GM23338 (cell line): ENCODE measurements at regions not wholly inside any gene's neighbourhood (a gene's known extent, or its start where the extent isn't known, plus 50 kb on each side); places are given as distances from the start of the nearest gene placed in this dataset.

Source experiments
- ATAC-seq: fragments of 200-7000 bp; cut with Tn5 transposase; 3 replicates; pipeline ENCODE4 v1.9.1; 2020
- DNase-seq: peaks from one replicate; pipeline ENCODE4 v3.0.0-alpha.2; 2015; ENCODE audit warnings: low spot score
- H2AFZ ChIP-seq: fragments of 200-600 bp; sonication (generic); 2 replicates; pipeline ENCODE4 v1.8.0; 2016; ENCODE audit warnings: antibody characterized with exemption, mild to moderate bottlenecking, moderate library complexity
- H3F3A ChIP-seq: fragments of 200-600 bp; sonication (generic); replicated peaks from 2 replicates; pipeline ENCODE4 v1.8.0; 2017; ENCODE audit warnings: antibody characterized with exemption, mixed run types, low read depth
- H3K27ac ChIP-seq: fragments of 200-600 bp; sonication (generic); 2 replicates; pipeline ENCODE4 v1.6.1; 2016; ENCODE audit warnings: low read depth
- H3K27me3 ChIP-seq: fragments of 200-600 bp; sonication (generic); 2 replicates; pipeline ENCODE4 v1.8.0; 2016; ENCODE audit warnings: mild to moderate bottlenecking, mixed run types, moderate library complexity; ENCODE audit not compliant: insufficient read depth
- H3K36me3 ChIP-seq: fragments of 200-600 bp; sonication (generic); 2 replicates; pipeline ENCODE4 v1.8.0; 2016; ENCODE audit warnings: mild to moderate bottlenecking; ENCODE audit not compliant: insufficient read depth
- H3K4me1 ChIP-seq: fragments of 200-600 bp; sonication (generic); 2 replicates; pipeline ENCODE4 v1.8.0; 2016; ENCODE audit warnings: mild to moderate bottlenecking, moderate library complexity; ENCODE audit not compliant: insufficient read depth
- H3K4me2 ChIP-seq: fragments of 200-600 bp; sonication (generic); 2 replicates; pipeline ENCODE4 v1.7.1; 2017; ENCODE audit warnings: mixed run types
- H3K4me3 ChIP-seq: fragments of 200-600 bp; sonication (generic); 2 replicates; pipeline ENCODE4 v1.6.1; 2016; ENCODE audit warnings: mixed run types
- H3K79me2 ChIP-seq: fragments of 200-600 bp; sonication (generic); replicated peaks from 2 replicates; pipeline ENCODE4 v1.8.0; 2017; ENCODE audit warnings: mild to moderate bottlenecking; ENCODE audit not compliant: insufficient read depth
- H3K9me2 ChIP-seq: fragments of 200-600 bp; sonication (generic); 2 replicates; pipeline ENCODE4 v1.8.0; 2017; ENCODE audit not compliant: insufficient read depth
- H4K20me1 ChIP-seq: fragments of 200-600 bp; sonication (generic); replicated peaks from 2 replicates; pipeline ENCODE4 v1.8.0; 2017; ENCODE audit warnings: mild to moderate bottlenecking; ENCODE audit not compliant: insufficient read depth
- H3K27ac Mint-ChIP-seq: 2 replicates; pipeline ENCODE4 v1.8.0; 2020; ENCODE audit warnings: inconsistent platforms, mild to moderate bottlenecking, moderate library complexity, mixed read lengths
- H3K27me3 Mint-ChIP-seq: 3 replicates; pipeline ENCODE4 v1.8.0; 2022; ENCODE audit warnings: low read depth, mild to moderate bottlenecking, moderate library complexity, mixed read lengths, inconsistent platforms; ENCODE audit not compliant: insufficient read depth, poor library complexity
- H3K36me3 Mint-ChIP-seq: 3 replicates; pipeline ENCODE4 v1.8.0; 2021; ENCODE audit warnings: low read depth, mild to moderate bottlenecking, inconsistent platforms, moderate library complexity, mixed read lengths
- H3K4me1 Mint-ChIP-seq: 3 replicates; pipeline ENCODE4 v1.8.0; 2020; ENCODE audit warnings: mild to moderate bottlenecking, inconsistent platforms, mixed read lengths
- H3K4me3 Mint-ChIP-seq: 3 replicates; pipeline ENCODE4 v1.8.0; 2021; ENCODE audit warnings: moderate library complexity, mild to moderate bottlenecking, inconsistent platforms, mixed read lengths
- H3K9me3 Mint-ChIP-seq: 3 replicates; pipeline ENCODE4 v1.8.0; 2020; ENCODE audit warnings: moderate library complexity, mild to moderate bottlenecking, inconsistent platforms, mixed read lengths
- EZH2 ChIP-seq: fragments of 200-600 bp; sonication (generic); IDR thresholded peaks from one replicate; pipeline ENCODE4 v1.8.0; 2017; ENCODE audit warnings: antibody characterized with exemption, mild to moderate bottlenecking, low read depth; ENCODE audit not compliant: unreplicated experiment
- EZH2phosphoT487 ChIP-seq: fragments of 200-600 bp; sonication (generic); IDR thresholded peaks from one replicate; pipeline ENCODE4 v1.8.1; 2018; ENCODE audit warnings: antibody characterized with exemption; ENCODE audit not compliant: unreplicated experiment
- JUNB ChIP-seq: IDR thresholded peaks from one replicate; pipeline ENCODE4 v1.6.1; 2016; ENCODE audit warnings: antibody characterized with exemption; ENCODE audit not compliant: unreplicated experiment
- NANOG ChIP-seq: IDR thresholded peaks from 2 replicates; pipeline ENCODE4 v1.6.1; 2016; ENCODE audit warnings: antibody characterized with exemption, borderline replicate concordance
- POLR2AphosphoS5 ChIP-seq: IDR thresholded peaks from 2 replicates; pipeline ENCODE4 v1.6.1; 2016; ENCODE audit warnings: antibody characterized with exemption, low read depth
- TF ChIP-seq, protein P1 (sequence below): IDR thresholded peaks from 2 replicates; pipeline ENCODE4 v1.6.1; 2016; ENCODE audit warnings: antibody characterized with exemption
- TF ChIP-seq, protein P2 (sequence below): fragments of 250-450 bp; sonication (Bioruptor Pico); IDR thresholded peaks from 2 replicates; pipeline ENCODE4 v1.5.0; 2020; ENCODE audit warnings: mild to moderate bottlenecking, moderate library complexity
- TF ChIP-seq, protein P3 (sequence below): IDR thresholded peaks from one replicate; pipeline ENCODE4 v1.6.1; 2018; ENCODE audit warnings: antibody characterized with exemption; ENCODE audit not compliant: unreplicated experiment

DNA sequence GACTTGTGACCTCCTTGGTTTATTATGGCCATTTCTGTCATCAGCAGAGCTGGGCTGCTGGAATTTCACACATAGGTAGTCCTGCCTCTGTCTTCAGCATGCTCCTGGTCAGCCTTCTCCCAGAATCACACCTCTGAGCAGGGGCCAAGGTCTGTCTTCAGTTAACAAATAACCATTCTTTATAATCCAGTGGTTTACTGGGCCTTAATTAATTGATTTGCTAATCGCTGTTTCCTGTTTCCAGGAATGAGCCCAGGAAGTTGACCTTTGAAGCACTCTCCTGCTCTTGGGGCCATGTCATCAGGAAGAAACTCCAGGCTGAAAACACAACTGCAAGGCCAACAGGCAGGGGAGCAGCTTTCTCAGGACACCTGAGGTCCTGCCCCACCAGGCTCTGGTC lies 278.5 kb downstream of the SRBD1 start:
- Histone ChIP-seq H4K20me1 (no peaks in the 10 kb centered on the region), H3K4me1 (no peaks in the 10 kb centered on the region; the same call in 1 of the 2 replicates), H3K79me2 (no peaks in the 10 kb centered on the region), H3K36me3 (no peaks in the 10 kb centered on the region), H3K27me3 (no peaks in the 10 kb centered on the region), H3K27ac (no peak overlapping the region), H3K4me3 (no peak overlapping the region), H3F3A (no peaks in the 10 kb centered on the region), H3K9me2 (peaks cover 24% of the 10 kb centered on the region), H2AFZ (no peak overlapping the region), H3K4me2 (no peak overlapping the region)
- Mint-ChIP-seq H3K4me3 (no peak overlapping the region), H3K27me3 (peaks cover 1% of the 10 kb centered on the region), H3K36me3 (no peaks in the 10 kb centered on the region), H3K9me3 (no peaks in the 10 kb centered on the region; the same call in 2 of the 3 replicates), H3K27ac (no peak overlapping the region), H3K4me1 (peaks cover 17% of the 10 kb centered on the region)
- no peak for ATAC-seq
- DNase-seq: no peak
- TF ChIP-seq, protein P1, sequence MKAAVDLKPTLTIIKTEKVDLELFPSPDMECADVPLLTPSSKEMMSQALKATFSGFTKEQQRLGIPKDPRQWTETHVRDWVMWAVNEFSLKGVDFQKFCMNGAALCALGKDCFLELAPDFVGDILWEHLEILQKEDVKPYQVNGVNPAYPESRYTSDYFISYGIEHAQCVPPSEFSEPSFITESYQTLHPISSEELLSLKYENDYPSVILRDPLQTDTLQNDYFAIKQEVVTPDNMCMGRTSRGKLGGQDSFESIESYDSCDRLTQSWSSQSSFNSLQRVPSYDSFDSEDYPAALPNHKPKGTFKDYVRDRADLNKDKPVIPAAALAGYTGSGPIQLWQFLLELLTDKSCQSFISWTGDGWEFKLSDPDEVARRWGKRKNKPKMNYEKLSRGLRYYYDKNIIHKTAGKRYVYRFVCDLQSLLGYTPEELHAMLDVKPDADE: no peak
- TF ChIP-seq, protein P2, sequence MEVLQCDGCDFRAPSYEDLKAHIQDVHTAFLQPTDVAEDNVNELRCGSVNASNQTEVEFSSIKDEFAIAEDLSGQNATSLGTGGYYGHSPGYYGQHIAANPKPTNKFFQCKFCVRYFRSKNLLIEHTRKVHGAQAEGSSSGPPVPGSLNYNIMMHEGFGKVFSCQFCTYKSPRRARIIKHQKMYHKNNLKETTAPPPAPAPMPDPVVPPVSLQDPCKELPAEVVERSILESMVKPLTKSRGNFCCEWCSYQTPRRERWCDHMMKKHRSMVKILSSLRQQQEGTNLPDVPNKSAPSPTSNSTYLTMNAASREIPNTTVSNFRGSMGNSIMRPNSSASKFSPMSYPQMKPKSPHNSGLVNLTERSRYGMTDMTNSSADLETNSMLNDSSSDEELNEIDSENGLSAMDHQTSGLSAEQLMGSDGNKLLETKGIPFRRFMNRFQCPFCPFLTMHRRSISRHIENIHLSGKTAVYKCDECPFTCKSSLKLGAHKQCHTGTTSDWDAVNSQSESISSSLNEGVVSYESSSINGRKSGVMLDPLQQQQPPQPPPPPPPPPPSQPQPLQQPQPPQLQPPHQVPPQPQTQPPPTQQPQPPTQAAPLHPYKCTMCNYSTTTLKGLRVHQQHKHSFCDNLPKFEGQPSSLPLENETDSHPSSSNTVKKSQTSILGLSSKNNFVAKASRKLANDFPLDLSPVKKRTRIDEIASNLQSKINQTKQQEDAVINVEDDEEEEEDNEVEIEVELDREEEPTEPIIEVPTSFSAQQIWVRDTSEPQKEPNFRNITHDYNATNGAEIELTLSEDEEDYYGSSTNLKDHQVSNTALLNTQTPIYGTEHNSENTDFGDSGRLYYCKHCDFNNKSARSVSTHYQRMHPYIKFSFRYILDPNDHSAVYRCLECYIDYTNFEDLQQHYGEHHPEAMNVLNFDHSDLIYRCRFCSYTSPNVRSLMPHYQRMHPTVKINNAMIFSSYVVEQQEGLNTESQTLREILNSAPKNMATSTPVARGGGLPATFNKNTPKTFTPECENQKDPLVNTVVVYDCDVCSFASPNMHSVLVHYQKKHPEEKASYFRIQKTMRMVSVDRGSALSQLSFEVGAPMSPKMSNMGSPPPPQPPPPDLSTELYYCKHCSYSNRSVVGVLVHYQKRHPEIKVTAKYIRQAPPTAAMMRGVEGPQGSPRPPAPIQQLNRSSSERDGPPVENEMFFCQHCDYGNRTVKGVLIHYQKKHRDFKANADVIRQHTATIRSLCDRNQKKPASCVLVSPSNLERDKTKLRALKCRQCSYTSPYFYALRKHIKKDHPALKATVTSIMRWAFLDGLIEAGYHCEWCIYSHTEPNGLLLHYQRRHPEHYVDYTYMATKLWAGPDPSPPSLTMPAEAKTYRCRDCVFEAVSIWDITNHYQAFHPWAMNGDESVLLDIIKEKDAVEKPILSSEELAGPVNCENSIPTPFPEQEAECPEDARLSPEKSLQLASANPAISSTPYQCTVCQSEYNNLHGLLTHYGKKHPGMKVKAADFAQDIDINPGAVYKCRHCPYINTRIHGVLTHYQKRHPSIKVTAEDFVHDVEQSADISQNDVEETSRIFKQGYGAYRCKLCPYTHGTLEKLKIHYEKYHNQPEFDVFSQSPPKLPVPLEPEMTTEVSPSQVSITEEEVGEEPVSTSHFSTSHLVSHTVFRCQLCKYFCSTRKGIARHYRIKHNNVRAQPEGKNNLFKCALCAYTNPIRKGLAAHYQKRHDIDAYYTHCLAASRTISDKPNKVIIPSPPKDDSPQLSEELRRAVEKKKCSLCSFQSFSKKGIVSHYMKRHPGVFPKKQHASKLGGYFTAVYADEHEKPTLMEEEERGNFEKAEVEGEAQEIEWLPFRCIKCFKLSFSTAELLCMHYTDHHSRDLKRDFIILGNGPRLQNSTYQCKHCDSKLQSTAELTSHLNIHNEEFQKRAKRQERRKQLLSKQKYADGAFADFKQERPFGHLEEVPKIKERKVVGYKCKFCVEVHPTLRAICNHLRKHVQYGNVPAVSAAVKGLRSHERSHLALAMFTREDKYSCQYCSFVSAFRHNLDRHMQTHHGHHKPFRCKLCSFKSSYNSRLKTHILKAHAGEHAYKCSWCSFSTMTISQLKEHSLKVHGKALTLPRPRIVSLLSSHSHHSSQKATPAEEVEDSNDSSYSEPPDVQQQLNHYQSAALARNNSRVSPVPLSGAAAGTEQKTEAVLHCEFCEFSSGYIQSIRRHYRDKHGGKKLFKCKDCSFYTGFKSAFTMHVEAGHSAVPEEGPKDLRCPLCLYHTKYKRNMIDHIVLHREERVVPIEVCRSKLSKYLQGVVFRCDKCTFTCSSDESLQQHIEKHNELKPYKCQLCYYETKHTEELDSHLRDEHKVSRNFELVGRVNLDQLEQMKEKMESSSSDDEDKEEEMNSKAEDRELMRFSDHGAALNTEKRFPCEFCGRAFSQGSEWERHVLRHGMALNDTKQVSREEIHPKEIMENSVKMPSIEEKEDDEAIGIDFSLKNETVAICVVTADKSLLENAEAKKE: no peak
- TF ChIP-seq, protein P3, sequence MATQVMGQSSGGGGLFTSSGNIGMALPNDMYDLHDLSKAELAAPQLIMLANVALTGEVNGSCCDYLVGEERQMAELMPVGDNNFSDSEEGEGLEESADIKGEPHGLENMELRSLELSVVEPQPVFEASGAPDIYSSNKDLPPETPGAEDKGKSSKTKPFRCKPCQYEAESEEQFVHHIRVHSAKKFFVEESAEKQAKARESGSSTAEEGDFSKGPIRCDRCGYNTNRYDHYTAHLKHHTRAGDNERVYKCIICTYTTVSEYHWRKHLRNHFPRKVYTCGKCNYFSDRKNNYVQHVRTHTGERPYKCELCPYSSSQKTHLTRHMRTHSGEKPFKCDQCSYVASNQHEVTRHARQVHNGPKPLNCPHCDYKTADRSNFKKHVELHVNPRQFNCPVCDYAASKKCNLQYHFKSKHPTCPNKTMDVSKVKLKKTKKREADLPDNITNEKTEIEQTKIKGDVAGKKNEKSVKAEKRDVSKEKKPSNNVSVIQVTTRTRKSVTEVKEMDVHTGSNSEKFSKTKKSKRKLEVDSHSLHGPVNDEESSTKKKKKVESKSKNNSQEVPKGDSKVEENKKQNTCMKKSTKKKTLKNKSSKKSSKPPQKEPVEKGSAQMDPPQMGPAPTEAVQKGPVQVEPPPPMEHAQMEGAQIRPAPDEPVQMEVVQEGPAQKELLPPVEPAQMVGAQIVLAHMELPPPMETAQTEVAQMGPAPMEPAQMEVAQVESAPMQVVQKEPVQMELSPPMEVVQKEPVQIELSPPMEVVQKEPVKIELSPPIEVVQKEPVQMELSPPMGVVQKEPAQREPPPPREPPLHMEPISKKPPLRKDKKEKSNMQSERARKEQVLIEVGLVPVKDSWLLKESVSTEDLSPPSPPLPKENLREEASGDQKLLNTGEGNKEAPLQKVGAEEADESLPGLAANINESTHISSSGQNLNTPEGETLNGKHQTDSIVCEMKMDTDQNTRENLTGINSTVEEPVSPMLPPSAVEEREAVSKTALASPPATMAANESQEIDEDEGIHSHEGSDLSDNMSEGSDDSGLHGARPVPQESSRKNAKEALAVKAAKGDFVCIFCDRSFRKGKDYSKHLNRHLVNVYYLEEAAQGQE: no peak
- TF ChIP-seq EZH2 (no peak), EZH2phosphoT487 (no peak), NANOG (no peak), POLR2AphosphoS5 (no peak), JUNB (no peak)
